ENCODE measurements at regions not wholly inside any gene's neighbourhood (a gene's known extent, or its start where the extent isn't known, plus 50 kb on each side); places are given as distances from the start of the nearest gene placed in this dataset.

- Histone ChIP-seq H3K4me2 (no peak overlapping the region), H3K36me3 (ENCODE audit: insufficient read depth) (no peaks in the 10 kb centered on the region), H3K4me3 (no peak overlapping the region), H3K9me2 (ENCODE audit: insufficient read depth) (peaks cover 8% of the 10 kb centered on the region; the same call in 1 of the 2 replicates), H3K27ac (ENCODE audit: low read depth) (no peak overlapping the region), H2AFZ (no peak overlapping the region), H3K4me1 (ENCODE audit: insufficient read depth) (peaks cover 19% of the 10 kb centered on the region), H3F3A (replicated peaks; ENCODE audit: low read depth) (no peaks in the 10 kb centered on the region), H3K79me2 (replicated peaks; ENCODE audit: insufficient read depth) (no peaks in the 10 kb centered on the region), H3K27me3 (ENCODE audit: insufficient read depth) (no peaks in the 10 kb centered on the region), H4K20me1 (replicated peaks; ENCODE audit: insufficient read depth) (no peaks in the 10 kb centered on the region)
- DNase-seq (ENCODE audit: low spot score) (no peak), ATAC-seq (no peak)
- Mint-ChIP-seq H3K9me3 (no peaks in the 10 kb centered on the region), H3K4me1 (peaks cover 21% of the 10 kb centered on the region), H3K4me3 (no peak overlapping the region), H3K36me3 (ENCODE audit: low read depth) (no peaks in the 10 kb centered on the region), H3K27ac (no peak overlapping the region), H3K27me3 (ENCODE audit: insufficient read depth, low read depth, poor library complexity) (peaks cover 6% of the 10 kb centered on the region)
- no peak for TF ChIP-seq ZNF114 (CRISPR knock-in tag; IDR thresholded peaks at IDR 0.05)
- no peak for TF ChIP-seq STAT1 (IDR thresholded peaks at IDR 0.05; ENCODE audit: unreplicated experiment)
- no peak for TF ChIP-seq NANOG (IDR thresholded peaks at IDR 0.05; ENCODE audit: borderline replicate concordance)
- TF ChIP-seq ZNF331 (CRISPR knock-in tag; IDR thresholded peaks at IDR 0.05; ENCODE audit: low read depth) = no peak
- TF ChIP-seq, protein P1, sequence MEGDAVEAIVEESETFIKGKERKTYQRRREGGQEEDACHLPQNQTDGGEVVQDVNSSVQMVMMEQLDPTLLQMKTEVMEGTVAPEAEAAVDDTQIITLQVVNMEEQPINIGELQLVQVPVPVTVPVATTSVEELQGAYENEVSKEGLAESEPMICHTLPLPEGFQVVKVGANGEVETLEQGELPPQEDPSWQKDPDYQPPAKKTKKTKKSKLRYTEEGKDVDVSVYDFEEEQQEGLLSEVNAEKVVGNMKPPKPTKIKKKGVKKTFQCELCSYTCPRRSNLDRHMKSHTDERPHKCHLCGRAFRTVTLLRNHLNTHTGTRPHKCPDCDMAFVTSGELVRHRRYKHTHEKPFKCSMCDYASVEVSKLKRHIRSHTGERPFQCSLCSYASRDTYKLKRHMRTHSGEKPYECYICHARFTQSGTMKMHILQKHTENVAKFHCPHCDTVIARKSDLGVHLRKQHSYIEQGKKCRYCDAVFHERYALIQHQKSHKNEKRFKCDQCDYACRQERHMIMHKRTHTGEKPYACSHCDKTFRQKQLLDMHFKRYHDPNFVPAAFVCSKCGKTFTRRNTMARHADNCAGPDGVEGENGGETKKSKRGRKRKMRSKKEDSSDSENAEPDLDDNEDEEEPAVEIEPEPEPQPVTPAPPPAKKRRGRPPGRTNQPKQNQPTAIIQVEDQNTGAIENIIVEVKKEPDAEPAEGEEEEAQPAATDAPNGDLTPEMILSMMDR (conservative IDR thresholded peaks at IDR 0.05; ENCODE audit: low read depth in 2 of 2) = no peak
- TF ChIP-seq JUNB (IDR thresholded peaks at IDR 0.05; ENCODE audit: unreplicated experiment) = no peak
- no peak for TF ChIP-seq CREB1 (CRISPR knock-in tag; IDR thresholded peaks at IDR 0.05; ENCODE audit: low read depth)
- no peak for TF ChIP-seq ETS1 (IDR thresholded peaks at IDR 0.05)
- TF ChIP-seq ZNF462 (CRISPR knock-in tag; IDR thresholded peaks at IDR 0.05) = no peak
- TF ChIP-seq EZH2 (IDR thresholded peaks at IDR 0.05; ENCODE audit: low read depth, unreplicated experiment) = no peak
- TF ChIP-seq POLR2AphosphoS5 (IDR thresholded peaks at IDR 0.05; ENCODE audit: low read depth) = no peak
- no peak for TF ChIP-seq EZH2phosphoT487 (IDR thresholded peaks at IDR 0.05; ENCODE audit: unreplicated experiment)
- TF ChIP-seq REST (IDR thresholded peaks at IDR 0.05; ENCODE audit: unreplicated experiment) = no peak
Observed at GRCh38 chr9:108273988-108274387, 581.8 kb downstream of the ACTL7B start.

All from GM23338 (cell line).